Adrenal gland (tissue), 5 donors: ENCODE measurements at regions not wholly inside any gene's neighbourhood (a gene's known extent, or its start where the extent isn't known, plus 50 kb on each side); places are given as distances from the start of the nearest gene placed in this dataset.

Experiments
- POLR2A ChIP-seq, 2 donors: fragments of 450-650 bp; IDR thresholded peaks; one replicate each; pipeline ENCODE4 v1.6.1; 2017; ENCODE audit warnings: antibody characterized with exemption in 2 of 2, mild to moderate bottlenecking in 2 of 2, moderate library complexity in 1 of 2
- TF ChIP-seq, protein P1 (sequence below), 6 experiments: fragments of 450-650 bp in 4 of 6; fragments of 200-600 bp in 2 of 6; sonication (generic) in 1 of 6; IDR thresholded peaks; 1 replicate in 5 of 6; 2 replicates in 1 of 6; pipeline versions ENCODE4 v1.5.1 to v1.8.0; 2016 to 2021; ENCODE audit warnings: antibody characterized with exemption in 6 of 6, mild to moderate bottlenecking in 2 of 6, moderate library complexity in 1 of 6
- donor health status: DM: no; HTN: no; CAD: no.

DNA sequence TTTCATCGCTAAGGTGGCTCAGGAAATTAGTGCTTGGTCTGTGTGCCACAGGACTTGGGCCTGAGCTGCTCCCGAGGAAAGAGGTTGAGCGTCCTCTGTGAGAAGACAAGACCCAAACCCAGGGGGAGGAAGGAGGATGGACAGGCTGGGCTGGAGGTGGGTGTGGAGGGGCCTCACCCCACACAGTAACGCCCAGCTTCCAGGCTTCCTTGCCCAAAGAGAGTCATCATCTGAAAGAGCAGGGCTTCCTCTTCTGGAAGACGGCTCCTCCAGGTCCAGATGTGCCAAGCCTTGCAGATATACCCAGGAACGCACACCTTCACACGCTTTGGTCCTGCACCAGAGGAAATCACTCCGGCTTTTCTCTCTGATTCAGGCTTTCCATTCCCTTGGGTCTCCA, 127.8 kb upstream of the MGMT start:
- no peak for TF ChIP-seq POLR2A (IDR thresholded peaks at IDR 0.05)
- TF ChIP-seq, protein P1, sequence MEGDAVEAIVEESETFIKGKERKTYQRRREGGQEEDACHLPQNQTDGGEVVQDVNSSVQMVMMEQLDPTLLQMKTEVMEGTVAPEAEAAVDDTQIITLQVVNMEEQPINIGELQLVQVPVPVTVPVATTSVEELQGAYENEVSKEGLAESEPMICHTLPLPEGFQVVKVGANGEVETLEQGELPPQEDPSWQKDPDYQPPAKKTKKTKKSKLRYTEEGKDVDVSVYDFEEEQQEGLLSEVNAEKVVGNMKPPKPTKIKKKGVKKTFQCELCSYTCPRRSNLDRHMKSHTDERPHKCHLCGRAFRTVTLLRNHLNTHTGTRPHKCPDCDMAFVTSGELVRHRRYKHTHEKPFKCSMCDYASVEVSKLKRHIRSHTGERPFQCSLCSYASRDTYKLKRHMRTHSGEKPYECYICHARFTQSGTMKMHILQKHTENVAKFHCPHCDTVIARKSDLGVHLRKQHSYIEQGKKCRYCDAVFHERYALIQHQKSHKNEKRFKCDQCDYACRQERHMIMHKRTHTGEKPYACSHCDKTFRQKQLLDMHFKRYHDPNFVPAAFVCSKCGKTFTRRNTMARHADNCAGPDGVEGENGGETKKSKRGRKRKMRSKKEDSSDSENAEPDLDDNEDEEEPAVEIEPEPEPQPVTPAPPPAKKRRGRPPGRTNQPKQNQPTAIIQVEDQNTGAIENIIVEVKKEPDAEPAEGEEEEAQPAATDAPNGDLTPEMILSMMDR (IDR thresholded peaks at IDR 0.05), result no peak
